ENCODE measurements at regions not wholly inside any gene's neighbourhood (a gene's known extent, or its start where the extent isn't known, plus 50 kb on each side); places are given as distances from the start of the nearest gene placed in this dataset.
"Not testable (repeated sequence)": the region's sequence is repeated elsewhere in the genome, so short reads cannot be mapped to it uniquely, and the experiment has no call there.

GRCh38 chr4:129839687-129840086 is 743.7 kb downstream of the C4orf33 start:
- H3K9ac ChIP-seq (ENCODE audit: insufficient read length, low read depth) = no peak overlapping the region
- TF ChIP-seq ZNF274 (IDR thresholded peaks at IDR 0.05; ENCODE audit: low read depth, low read length) = no peak
- DNase-seq (ENCODE audit: low read depth, low spot score) = no peak
- no peaks in the 10 kb centered on the region for H3K36me3 ChIP-seq (ENCODE audit: insufficient read depth, insufficient read length, low read length)
- no peaks in the 10 kb centered on the region for H3K27me3 ChIP-seq (ENCODE audit: insufficient read depth, insufficient read length)
- no peaks in the 10 kb centered on the region for H3K4me1 ChIP-seq (ENCODE audit: insufficient read depth, insufficient read length)
- H3K4me3 ChIP-seq (ENCODE audit: insufficient read length, low read depth) = no peak overlapping the region
- no peaks in the 10 kb centered on the region for H3K9me3 ChIP-seq (ENCODE audit: insufficient read depth, low read length)

- Histone ChIP-seq H3K4me1 (ENCODE audit: insufficient read depth, insufficient read length) (no peaks in the 10 kb centered on the region), H3K9me3 (ENCODE audit: insufficient read depth, low read length) (no peaks in the 10 kb centered on the region), H3K9ac (ENCODE audit: insufficient read length, low read depth) (no peak overlapping the region), H3K27me3 (ENCODE audit: insufficient read depth, insufficient read length) (no peaks in the 10 kb centered on the region), H3K4me3 (ENCODE audit: insufficient read length, low read depth) (no peak overlapping the region), H3K36me3 (ENCODE audit: insufficient read depth, insufficient read length, low read length) (no peaks in the 10 kb centered on the region)
- no peak for DNase-seq (ENCODE audit: low read depth, low spot score)
- no peak for TF ChIP-seq SUZ12 (IDR thresholded peaks at IDR 0.05; ENCODE audit: extremely low read depth, insufficient read depth, insufficient read length)
- TF ChIP-seq YY1 (IDR thresholded peaks at IDR 0.05; ENCODE audit: insufficient read depth, insufficient read length) = no peak
- TF ChIP-seq ZNF274 (IDR thresholded peaks at IDR 0.05; ENCODE audit: low read depth, low read length) = no peak
Observed at GRCh38 chr4:129842096-129842495, 746.1 kb downstream of the C4orf33 start.

- Histone ChIP-seq H3K4me1 (ENCODE audit: insufficient read depth, insufficient read length) (no peaks in the 10 kb centered on the region), H3K36me3 (ENCODE audit: insufficient read depth, insufficient read length, low read length) (no peaks in the 10 kb centered on the region), H3K9me3 (ENCODE audit: insufficient read depth, low read length) (no peaks in the 10 kb centered on the region), H3K4me3 (ENCODE audit: insufficient read length, low read depth) (no peak overlapping the region), H3K9ac (ENCODE audit: insufficient read length, low read depth) (no peak overlapping the region), H3K27me3 (ENCODE audit: insufficient read depth, insufficient read length) (no peaks in the 10 kb centered on the region)
- no peak for TF ChIP-seq ZNF274 (IDR thresholded peaks at IDR 0.05; ENCODE audit: low read depth, low read length)
- no peak for TF ChIP-seq SUZ12 (IDR thresholded peaks at IDR 0.05; ENCODE audit: extremely low read depth, insufficient read depth, insufficient read length)
- TF ChIP-seq YY1 (IDR thresholded peaks at IDR 0.05; ENCODE audit: insufficient read depth, insufficient read length) = no peak
- no peak for DNase-seq (ENCODE audit: low read depth, low spot score)
Observed at GRCh38 chr4:129852434-129852833, 756.5 kb downstream of the C4orf33 start.

GRCh38 chr4:129853685-129854467 is 757.9 kb downstream of the C4orf33 start:
- not testable (repeated sequence) for H3K4me1 ChIP-seq (ENCODE audit: insufficient read depth, insufficient read length); DNase-seq (ENCODE audit: low read depth, low spot score); H3K4me3 ChIP-seq (ENCODE audit: insufficient read length, low read depth)

GRCh38 chr4:129862461-129862860 is 766.5 kb downstream of the C4orf33 start:
- Histone ChIP-seq H3K9ac (ENCODE audit: insufficient read length, low read depth) (no peak overlapping the region), H3K27me3 (ENCODE audit: insufficient read depth, insufficient read length) (no peaks in the 10 kb centered on the region), H3K9me3 (ENCODE audit: insufficient read depth, low read length) (no peaks in the 10 kb centered on the region), H3K4me3 (ENCODE audit: insufficient read length, low read depth) (no peak overlapping the region), H3K4me1 (ENCODE audit: insufficient read depth, insufficient read length) (no peaks in the 10 kb centered on the region), H3K36me3 (ENCODE audit: insufficient read depth, insufficient read length, low read length) (no peaks in the 10 kb centered on the region)
- peak; percentile 16 for DNase-seq (ENCODE audit: low read depth, low spot score)
- no peak for TF ChIP-seq SUZ12 (IDR thresholded peaks at IDR 0.05; ENCODE audit: extremely low read depth, insufficient read depth, insufficient read length)
- TF ChIP-seq ZNF274 (IDR thresholded peaks at IDR 0.05; ENCODE audit: low read depth, low read length) = no peak
- TF ChIP-seq YY1 (IDR thresholded peaks at IDR 0.05; ENCODE audit: insufficient read depth, insufficient read length) = no peak

More at GRCh38 chr4:129853685-129854467, 757.9 kb downstream of the C4orf33 start:
- H3K9ac ChIP-seq (ENCODE audit: insufficient read length, low read depth); H3K27me3 ChIP-seq (ENCODE audit: insufficient read depth, insufficient read length); H3K9me3 ChIP-seq (ENCODE audit: insufficient read depth, low read length); H3K36me3 ChIP-seq (ENCODE audit: insufficient read depth, insufficient read length, low read length): not testable (repeated sequence)

GRCh38 chr4:129863206-129863605 is 767.3 kb downstream of the C4orf33 start:
- H3K9ac ChIP-seq (ENCODE audit: insufficient read length, low read depth) = no peak overlapping the region

GRCh38 chr4:129883996-129884395 is 788.0 kb downstream of the C4orf33 start:
- DNase-seq (ENCODE audit: low read depth, low spot score) = no peak
- no peak for TF ChIP-seq SUZ12 (IDR thresholded peaks at IDR 0.05; ENCODE audit: extremely low read depth, insufficient read depth, insufficient read length)
- TF ChIP-seq YY1 (IDR thresholded peaks at IDR 0.05; ENCODE audit: insufficient read depth, insufficient read length) = no peak
- no peak for TF ChIP-seq ZNF274 (IDR thresholded peaks at IDR 0.05; ENCODE audit: low read depth, low read length)
- H3K4me3 ChIP-seq (ENCODE audit: insufficient read length, low read depth) = no peak overlapping the region
- H3K9ac ChIP-seq (ENCODE audit: insufficient read length, low read depth) = no peak overlapping the region
- no peaks in the 10 kb centered on the region for H3K27me3 ChIP-seq (ENCODE audit: insufficient read depth, insufficient read length)
- H3K36me3 ChIP-seq (ENCODE audit: insufficient read depth, insufficient read length, low read length) = no peaks in the 10 kb centered on the region
- no peaks in the 10 kb centered on the region for H3K9me3 ChIP-seq (ENCODE audit: insufficient read depth, low read length)
- no peaks in the 10 kb centered on the region for H3K4me1 ChIP-seq (ENCODE audit: insufficient read depth, insufficient read length)

More at GRCh38 chr4:129863206-129863605, 767.3 kb downstream of the C4orf33 start:
- no peak overlapping the region for H3K4me3 ChIP-seq (ENCODE audit: insufficient read length, low read depth)
- H3K4me1 ChIP-seq (ENCODE audit: insufficient read depth, insufficient read length) = no peaks in the 10 kb centered on the region
- no peaks in the 10 kb centered on the region for H3K27me3 ChIP-seq (ENCODE audit: insufficient read depth, insufficient read length)
- TF ChIP-seq YY1 (IDR thresholded peaks at IDR 0.05; ENCODE audit: insufficient read depth, insufficient read length) (no peak), ZNF274 (IDR thresholded peaks at IDR 0.05; ENCODE audit: low read depth, low read length) (no peak), SUZ12 (IDR thresholded peaks at IDR 0.05; ENCODE audit: extremely low read depth, insufficient read depth, insufficient read length) (no peak)
- no peak for DNase-seq (ENCODE audit: low read depth, low spot score)
- no peaks in the 10 kb centered on the region for H3K36me3 ChIP-seq (ENCODE audit: insufficient read depth, insufficient read length, low read length)
- no peaks in the 10 kb centered on the region for H3K9me3 ChIP-seq (ENCODE audit: insufficient read depth, low read length)
